ENCODE measurements at regions not wholly inside any gene's neighbourhood (a gene's known extent, or its start where the extent isn't known, plus 50 kb on each side); places are given as distances from the start of the nearest gene placed in this dataset.

DNA sequence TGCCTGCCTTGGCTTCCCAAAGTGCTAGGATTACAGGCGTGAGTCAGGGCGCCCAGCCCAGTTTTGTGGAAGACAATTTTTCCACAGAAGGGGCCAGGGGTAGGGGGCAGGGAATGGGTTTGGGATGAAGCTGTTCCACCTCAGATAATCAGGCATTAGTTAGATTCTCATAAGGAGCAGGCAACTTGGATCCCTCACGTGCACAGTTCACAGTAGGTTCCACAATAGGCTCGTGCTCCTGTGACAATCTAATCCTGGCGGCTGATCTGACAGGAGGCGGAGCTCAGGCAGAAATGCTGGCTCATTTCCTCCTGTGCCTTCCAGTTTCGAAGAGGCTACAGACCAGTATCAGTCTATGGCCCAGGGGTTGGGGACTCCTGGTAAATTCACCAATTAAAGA lies 491.6 kb upstream of the AADAT start:
- FAIRE-seq (no peak), DNase-seq (ENCODE audit: low read depth) (no peak)
- Histone ChIP-seq H3K79me2 (ENCODE audit: insufficient read depth, low read length) (no peaks in the 10 kb centered on the region), H3K27me3 (ENCODE audit: insufficient read depth, low read length) (no peaks in the 10 kb centered on the region), H3K4me2 (ENCODE audit: low read length) (no peak overlapping the region), H3K4me1 (ENCODE audit: insufficient read depth, low read length) (no peaks in the 10 kb centered on the region), H3K4me3 (ENCODE audit: insufficient read depth, low read depth, low read length) (no peak overlapping the region), H3K9ac (ENCODE audit: low read length) (no peak overlapping the region), H4K20me1 (ENCODE audit: insufficient read depth, low read length) (no peaks in the 10 kb centered on the region), H3K27ac (ENCODE audit: low read depth, low read length) (no peak overlapping the region), H2AFZ (ENCODE audit: low read depth, low read length) (no peak overlapping the region), H3K36me3 (ENCODE audit: insufficient read depth, low read length) (no peaks in the 10 kb centered on the region), H3K9me3 (ENCODE audit: insufficient read depth, low read depth, low read length) (peaks cover 2% of the 10 kb centered on the region)
- H3K4me1 Mint-ChIP-seq (ENCODE audit: low read depth, unreplicated experiment): no peaks in the 10 kb centered on the region
- H3K4me3 Mint-ChIP-seq (ENCODE audit: unreplicated experiment): no peak overlapping the region
- H3K9me3 Mint-ChIP-seq (ENCODE audit: unreplicated experiment): no peaks in the 10 kb centered on the region
- TF ChIP-seq CTCF (IDR thresholded peaks at IDR 0.05; ENCODE audit: insufficient read depth, low read depth, low read length) (no peak), EZH2 (IDR thresholded peaks at IDR 0.05; ENCODE audit: insufficient read depth, low read length) (no peak)
- H3K36me3 Mint-ChIP-seq (ENCODE audit: low read depth, unreplicated experiment): no peaks in the 10 kb centered on the region
- no peak overlapping the region for H3K27ac Mint-ChIP-seq (ENCODE audit: unreplicated experiment)
- no peaks in the 10 kb centered on the region for H3K27me3 Mint-ChIP-seq (ENCODE audit: low read depth, unreplicated experiment)

GRCh38 chr4:170580651-170581050 lies 490.9 kb upstream of the AADAT start:
- Mint-ChIP-seq H3K27me3 (ENCODE audit: low read depth, unreplicated experiment) (no peaks in the 10 kb centered on the region), H3K27ac (ENCODE audit: unreplicated experiment) (no peak overlapping the region), H3K4me3 (ENCODE audit: unreplicated experiment) (no peak overlapping the region), H3K36me3 (ENCODE audit: low read depth, unreplicated experiment) (no peaks in the 10 kb centered on the region), H3K9me3 (ENCODE audit: unreplicated experiment) (no peaks in the 10 kb centered on the region), H3K4me1 (ENCODE audit: low read depth, unreplicated experiment) (no peaks in the 10 kb centered on the region)
- Histone ChIP-seq H3K27ac (ENCODE audit: low read depth, low read length) (no peak overlapping the region), H2AFZ (ENCODE audit: low read depth, low read length) (no peak overlapping the region), H4K20me1 (ENCODE audit: insufficient read depth, low read length) (no peaks in the 10 kb centered on the region), H3K27me3 (ENCODE audit: insufficient read depth, low read length) (no peaks in the 10 kb centered on the region), H3K79me2 (ENCODE audit: insufficient read depth, low read length) (no peaks in the 10 kb centered on the region), H3K9me3 (ENCODE audit: insufficient read depth, low read depth, low read length) (peaks cover 2% of the 10 kb centered on the region), H3K4me1 (ENCODE audit: insufficient read depth, low read length) (no peaks in the 10 kb centered on the region), H3K36me3 (ENCODE audit: insufficient read depth, low read length) (no peaks in the 10 kb centered on the region), H3K9ac (ENCODE audit: low read length) (no peak overlapping the region), H3K4me2 (ENCODE audit: low read length) (no peak overlapping the region), H3K4me3 (ENCODE audit: insufficient read depth, low read depth, low read length) (no peak overlapping the region)
- no peak for FAIRE-seq
- no peak for DNase-seq (ENCODE audit: low read depth)
- TF ChIP-seq CTCF (IDR thresholded peaks at IDR 0.05; ENCODE audit: insufficient read depth, low read depth, low read length): no peak
- TF ChIP-seq EZH2 (IDR thresholded peaks at IDR 0.05; ENCODE audit: insufficient read depth, low read length): no peak

DNA sequence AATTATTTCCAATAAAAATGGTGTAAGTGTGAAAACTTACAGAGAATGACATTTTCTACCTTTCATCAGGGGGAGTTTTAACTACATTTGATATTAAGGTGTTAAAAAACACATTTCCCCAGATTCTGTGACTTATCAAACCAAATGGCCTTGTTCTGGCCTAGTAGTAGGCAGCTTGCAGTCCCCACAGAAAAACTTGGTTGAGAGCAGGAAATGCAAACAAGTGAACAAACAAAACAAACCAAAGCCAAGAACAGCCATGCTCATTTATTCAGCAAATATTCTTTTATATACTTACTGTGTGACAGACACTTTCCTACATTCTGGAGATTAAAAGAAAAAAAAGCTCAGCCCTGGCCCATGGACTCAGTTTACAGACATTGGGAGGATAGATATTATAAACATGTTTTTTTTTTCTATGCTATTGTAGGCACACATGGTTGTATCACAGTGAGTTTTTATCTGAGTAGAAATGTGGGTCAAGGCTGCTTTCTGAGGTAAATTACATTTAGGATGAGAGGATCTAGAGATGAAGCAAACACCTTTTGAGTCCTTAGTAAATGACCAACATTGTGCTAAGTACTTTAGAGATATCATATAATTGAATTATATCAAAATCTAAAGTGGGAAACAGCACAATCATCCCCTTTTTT lies 449.2 kb upstream of the AADAT start:
- DNase-seq (ENCODE audit: low read depth) (no peak), FAIRE-seq (no peak)
- no peak overlapping the region for H3K4me2 ChIP-seq (ENCODE audit: low read length)
- H4K20me1 ChIP-seq (ENCODE audit: insufficient read depth, low read length): no peaks in the 10 kb centered on the region
- no peaks in the 10 kb centered on the region for H3K27me3 Mint-ChIP-seq (ENCODE audit: low read depth, unreplicated experiment)
- H3K9me3 Mint-ChIP-seq (ENCODE audit: unreplicated experiment): peaks cover 2% of the 10 kb centered on the region
- no peak for TF ChIP-seq CTCF (IDR thresholded peaks at IDR 0.05; ENCODE audit: insufficient read depth, low read depth, low read length)
- TF ChIP-seq EZH2 (IDR thresholded peaks at IDR 0.05; ENCODE audit: insufficient read depth, low read length): no peak
- H3K27me3 ChIP-seq (ENCODE audit: insufficient read depth, low read length): no peaks in the 10 kb centered on the region
- no peaks in the 10 kb centered on the region for H3K36me3 ChIP-seq (ENCODE audit: insufficient read depth, low read length)
- H2AFZ ChIP-seq (ENCODE audit: low read depth, low read length): no peak overlapping the region
- H3K4me3 Mint-ChIP-seq (ENCODE audit: unreplicated experiment): no peak overlapping the region
- no peak overlapping the region for H3K4me3 ChIP-seq (ENCODE audit: insufficient read depth, low read depth, low read length)
- no peaks in the 10 kb centered on the region for H3K4me1 ChIP-seq (ENCODE audit: insufficient read depth, low read length)
- no peaks in the 10 kb centered on the region for H3K79me2 ChIP-seq (ENCODE audit: insufficient read depth, low read length)
- H3K36me3 Mint-ChIP-seq (ENCODE audit: low read depth, unreplicated experiment): no peaks in the 10 kb centered on the region
- no peaks in the 10 kb centered on the region for H3K9me3 ChIP-seq (ENCODE audit: insufficient read depth, low read depth, low read length)
- H3K27ac ChIP-seq (ENCODE audit: low read depth, low read length): no peak overlapping the region
- H3K9ac ChIP-seq (ENCODE audit: low read length): no peak overlapping the region
- H3K27ac Mint-ChIP-seq (ENCODE audit: unreplicated experiment): no peak overlapping the region
- H3K4me1 Mint-ChIP-seq (ENCODE audit: low read depth, unreplicated experiment): no peaks in the 10 kb centered on the region

Measured in astrocyte (in vitro differentiated cells and primary cell).